Activated T-cell treated with anti-CD3 and anti-CD28 coated beads for 1 hour (primary cell): ENCODE measurements at regions not wholly inside any gene's neighbourhood (a gene's known extent, or its start where the extent isn't known, plus 50 kb on each side); places are given as distances from the start of the nearest gene placed in this dataset.
A peak's percentile ranks its signal among the peaks of the same experiment; 100 is the strongest.
"Not testable (repeated sequence)": the region's sequence is repeated elsewhere in the genome, so short reads cannot be mapped to it uniquely, and the experiment has no call there.

Source experiments
- DNase-seq: peaks from one replicate; pipeline ENCODE4 v3.0.0-alpha.2; 2020; ENCODE audit warnings: low read depth

GRCh38 chr6:137969874-137970273, 102.8 kb downstream of the TNFAIP3 start:
- no peak for DNase-seq

- DNase-seq = no peak
Measured at GRCh38 chr6:137970368-137970767, 103.3 kb downstream of the TNFAIP3 start.

GRCh38 chr6:137973201-137973600, 106.1 kb downstream of the TNFAIP3 start:
- no peak for DNase-seq

GRCh38 chr6:137975188-137975940, 108.3 kb downstream of the TNFAIP3 start:
- DNase-seq = no peak

- no peak for DNase-seq
Measured at GRCh38 chr6:137976430-137976829, 109.4 kb downstream of the TNFAIP3 start.

GRCh38 chr6:137977206-137977605, 110.1 kb downstream of the TNFAIP3 start:
- no peak for DNase-seq

GRCh38 chr6:137977814-137978213, 110.8 kb downstream of the TNFAIP3 start:
- DNase-seq = no peak

- DNase-seq = no peak
Measured at GRCh38 chr6:137978252-137978896, 111.3 kb downstream of the TNFAIP3 start.

- not testable (repeated sequence) for DNase-seq
Measured at GRCh38 chr6:137979263-137979662, 112.2 kb downstream of the TNFAIP3 start.

GRCh38 chr6:137980777-137981176, 113.7 kb downstream of the TNFAIP3 start:
- DNase-seq = no peak

- no peak for DNase-seq
Measured at GRCh38 chr6:137981758-137982157, 114.7 kb downstream of the TNFAIP3 start.

GRCh38 chr6:137982418-137983189, 115.5 kb downstream of the TNFAIP3 start:
- no peak for DNase-seq

GRCh38 chr6:137983269-137983668, 116.2 kb downstream of the TNFAIP3 start:
- DNase-seq = no peak

- no peak for DNase-seq
Measured at GRCh38 chr6:137989664-137990063, 117.6 kb downstream of the PERP start.

- no peak for DNase-seq
Measured at GRCh38 chr6:137995371-137995770, 111.8 kb downstream of the PERP start.

GRCh38 chr6:137998461-137999019, 108.7 kb downstream of the PERP start:
- DNase-seq = no peak

- DNase-seq = no peak
Measured at GRCh38 chr6:137999815-138000214, 107.4 kb downstream of the PERP start.

GRCh38 chr6:138000941-138001340, 106.3 kb downstream of the PERP start:
- DNase-seq = no peak

GRCh38 chr6:138001750-138002349, 105.4 kb downstream of the PERP start:
- DNase-seq = peak; percentile 60

- no peak for DNase-seq
Measured at GRCh38 chr6:138004430-138005287, 102.6 kb downstream of the PERP start.

GRCh38 chr6:138005846-138006245, 101.4 kb downstream of the PERP start:
- no peak for DNase-seq
